HT-29 (cell line): ENCODE measurements at regions not wholly inside any gene's neighbourhood (a gene's known extent, or its start where the extent isn't known, plus 50 kb on each side); places are given as distances from the start of the nearest gene placed in this dataset.

ENCODE experiments used
- DNase-seq: peaks from one replicate; pipeline ENCODE4 v3.0.0-alpha.2; 2015; ENCODE audit warnings: low spot score

DNA sequence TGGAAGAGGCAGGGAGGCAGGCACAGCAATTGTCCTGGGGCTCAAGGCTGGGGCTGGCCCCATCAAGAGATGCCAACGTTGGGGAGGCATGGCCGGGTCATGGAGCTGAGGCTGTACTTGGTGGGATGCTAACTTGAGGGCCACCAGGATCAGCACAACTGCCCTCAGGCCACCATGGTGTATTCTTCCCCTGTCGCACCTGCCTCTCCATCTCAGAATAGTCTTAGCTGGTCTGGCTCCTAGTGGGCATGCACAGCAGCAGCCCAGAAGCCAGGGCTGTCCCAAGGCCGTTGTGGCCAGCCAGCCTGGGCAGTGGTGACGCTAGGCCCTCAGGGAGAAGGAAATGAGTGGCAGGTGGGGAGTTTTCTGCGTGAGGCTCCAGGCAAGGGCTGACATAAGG is 91.3 kb downstream of the DHCR7 start:
- DNase-seq = no peak

DNA sequence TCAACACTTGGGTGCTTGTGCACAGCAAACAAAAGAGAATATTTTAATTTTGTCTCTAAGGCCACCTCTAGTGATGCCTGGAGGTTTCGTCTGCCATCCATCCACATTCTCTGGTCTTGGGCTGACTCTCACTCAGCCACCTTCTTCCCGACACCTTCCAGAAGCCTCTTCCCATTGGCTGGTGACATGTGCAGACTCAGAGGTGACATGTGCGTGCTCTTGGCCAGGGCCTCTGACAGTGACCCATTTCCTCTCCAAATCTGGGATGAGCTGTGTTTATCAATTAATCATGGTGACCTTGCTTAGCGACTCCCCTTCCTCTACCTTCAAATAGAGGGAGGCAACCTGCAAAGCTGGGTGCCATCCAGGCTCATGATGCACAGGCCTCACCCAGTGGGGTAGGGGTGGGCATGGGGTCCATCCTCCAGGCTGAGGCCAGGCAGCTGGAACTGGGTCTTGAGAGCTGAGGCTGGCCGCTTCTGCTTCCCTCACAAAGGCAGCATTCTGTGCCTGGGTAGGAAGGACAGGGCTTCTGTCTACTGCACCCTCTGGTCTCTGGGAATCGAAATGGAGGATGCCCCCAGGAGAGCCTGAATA is 91.8 kb downstream of the DHCR7 start:
- DNase-seq = no peak

DNA sequence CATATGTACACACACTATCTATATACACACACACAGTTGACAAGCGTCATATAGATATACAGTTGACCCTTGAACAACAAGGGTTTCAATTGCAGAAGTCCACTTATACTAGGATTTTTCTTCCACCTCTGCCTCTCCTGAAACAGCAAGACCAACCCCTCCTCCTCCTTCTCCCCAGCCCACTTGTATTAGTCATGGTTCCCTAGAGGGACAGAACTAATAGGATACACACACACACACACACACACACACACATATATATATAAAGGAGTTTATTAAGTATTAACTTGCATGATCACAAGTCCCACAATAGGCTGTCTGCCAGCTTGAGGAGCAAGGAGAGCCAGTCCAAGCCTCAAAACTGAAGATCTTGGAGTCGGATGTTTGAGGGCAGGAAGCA is 92.9 kb downstream of the DHCR7 start:
- DNase-seq = no peak

DNA sequence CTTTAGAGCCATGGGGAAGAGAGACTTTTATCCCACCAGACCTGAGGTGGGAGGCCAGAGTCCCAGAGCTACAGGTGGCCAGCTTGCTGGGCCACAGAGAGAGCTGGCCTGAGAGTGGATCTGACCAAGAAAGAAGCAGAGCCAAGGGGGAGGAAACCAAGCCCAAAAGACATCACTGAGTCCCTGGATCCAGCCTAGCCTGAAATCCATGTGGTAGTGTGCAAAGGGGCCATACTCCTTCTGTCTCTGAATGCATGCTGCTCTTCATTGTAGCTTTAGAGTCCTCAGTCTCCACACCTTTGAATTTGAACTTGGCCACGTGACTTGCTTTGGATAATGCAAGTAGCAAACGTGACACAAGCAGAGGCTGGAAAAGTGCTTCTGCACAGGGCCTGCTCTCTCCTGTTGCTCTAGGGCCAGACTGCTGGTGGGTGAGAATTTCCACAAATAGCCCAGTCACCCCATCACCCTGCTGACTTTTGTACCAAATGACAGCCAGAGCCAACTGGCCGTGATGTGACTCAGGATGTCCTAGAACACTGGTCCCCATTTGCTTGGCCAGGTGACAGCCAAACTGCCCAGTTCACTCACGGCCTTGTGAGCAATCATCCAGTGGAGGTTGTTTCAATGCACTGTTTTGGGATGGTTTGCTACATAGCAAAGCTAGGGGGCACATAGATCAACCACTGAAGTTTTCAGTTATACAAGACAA is 93.6 kb downstream of the DHCR7 start:
- no peak for DNase-seq

DNA sequence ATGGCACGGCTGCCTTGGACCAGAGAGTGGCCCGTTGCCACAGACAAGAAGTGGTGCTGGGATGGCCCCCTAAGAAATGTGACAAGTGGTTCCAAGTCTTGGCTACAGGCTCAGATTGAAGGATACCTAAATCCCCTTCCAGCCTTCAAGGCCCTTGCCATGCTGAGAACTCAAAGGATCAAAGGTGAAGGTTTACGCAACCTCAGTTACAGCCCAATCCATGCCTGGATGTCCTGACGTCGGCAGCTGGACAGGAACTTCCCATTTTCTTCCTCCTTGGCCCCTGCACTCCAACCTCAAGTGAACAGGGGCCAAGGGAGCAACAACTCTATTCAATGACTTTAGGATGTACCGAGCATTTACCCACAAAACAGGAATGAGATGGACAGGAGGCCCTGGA is 95.4 kb downstream of the DHCR7 start:
- DNase-seq = no peak

DNA sequence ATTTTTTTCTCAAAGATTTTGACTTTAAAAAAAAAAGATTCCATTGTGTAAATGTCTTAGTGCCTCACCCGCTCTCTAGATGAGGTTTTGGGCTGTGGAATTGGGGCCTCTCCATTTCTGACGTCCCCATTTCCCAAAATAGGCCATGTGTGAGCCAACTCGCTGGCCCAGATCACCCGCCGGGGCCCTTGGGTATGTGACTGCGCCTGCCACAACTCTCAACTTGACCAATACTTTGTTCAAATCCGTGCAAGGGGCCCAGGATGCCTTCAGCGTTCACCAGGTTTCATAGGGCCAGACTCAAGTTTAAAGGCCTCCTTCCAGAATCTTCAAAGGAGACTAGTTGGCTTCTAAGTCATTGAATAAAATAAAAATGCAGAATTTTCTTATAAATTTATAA is 96.0 kb downstream of the DHCR7 start:
- DNase-seq = no peak

DNA sequence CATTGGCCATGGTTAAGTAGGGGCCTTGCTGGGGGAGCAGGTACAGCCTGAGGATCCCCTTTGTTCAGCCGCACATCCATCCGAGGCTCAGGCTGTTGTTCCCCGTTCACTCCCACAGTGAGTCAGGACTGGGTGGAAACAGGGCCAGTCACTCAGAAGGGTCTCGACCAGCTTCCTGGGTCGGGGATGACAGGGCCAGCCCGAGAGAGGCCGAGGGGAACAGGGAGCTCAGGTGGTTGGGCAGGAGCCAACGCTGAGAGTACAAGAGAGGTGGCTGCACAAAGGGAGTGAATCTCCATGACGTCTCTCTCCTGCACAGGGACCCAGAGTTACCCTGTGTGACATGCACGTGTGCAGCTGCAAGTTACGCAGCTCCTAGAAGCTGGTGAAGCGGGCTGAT is 97.2 kb upstream of the SHANK2 start:
- no peak for DNase-seq

DNA sequence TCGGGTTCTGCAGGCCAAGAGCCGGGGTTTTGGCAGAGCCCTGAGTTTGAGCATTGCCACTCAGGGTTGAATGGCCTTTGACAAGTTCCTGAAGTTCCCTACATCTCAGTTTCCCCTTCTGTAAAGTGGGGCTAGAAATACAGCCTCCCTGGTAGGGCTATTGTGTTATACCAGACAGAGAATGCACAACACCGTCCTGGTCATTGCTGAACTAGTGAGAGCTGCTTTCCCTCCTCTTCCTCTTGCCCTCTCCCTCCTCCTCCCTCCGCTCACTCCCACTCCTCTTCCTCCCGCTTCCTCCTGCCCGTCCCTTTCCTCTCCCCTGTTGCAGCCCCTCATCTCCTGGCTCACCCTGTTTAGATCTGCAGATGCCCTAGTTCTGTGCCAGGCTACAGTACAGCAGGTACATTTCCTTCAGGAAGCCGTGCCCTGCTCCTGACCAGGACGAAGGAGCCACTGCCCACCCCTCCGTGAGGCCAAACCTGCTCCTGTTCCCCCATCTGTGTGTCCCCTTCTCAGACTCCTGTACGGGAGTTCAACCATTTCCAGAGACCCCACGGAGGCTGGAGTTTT is 91.5 kb upstream of the SHANK2 start:
- DNase-seq = no peak

DNA sequence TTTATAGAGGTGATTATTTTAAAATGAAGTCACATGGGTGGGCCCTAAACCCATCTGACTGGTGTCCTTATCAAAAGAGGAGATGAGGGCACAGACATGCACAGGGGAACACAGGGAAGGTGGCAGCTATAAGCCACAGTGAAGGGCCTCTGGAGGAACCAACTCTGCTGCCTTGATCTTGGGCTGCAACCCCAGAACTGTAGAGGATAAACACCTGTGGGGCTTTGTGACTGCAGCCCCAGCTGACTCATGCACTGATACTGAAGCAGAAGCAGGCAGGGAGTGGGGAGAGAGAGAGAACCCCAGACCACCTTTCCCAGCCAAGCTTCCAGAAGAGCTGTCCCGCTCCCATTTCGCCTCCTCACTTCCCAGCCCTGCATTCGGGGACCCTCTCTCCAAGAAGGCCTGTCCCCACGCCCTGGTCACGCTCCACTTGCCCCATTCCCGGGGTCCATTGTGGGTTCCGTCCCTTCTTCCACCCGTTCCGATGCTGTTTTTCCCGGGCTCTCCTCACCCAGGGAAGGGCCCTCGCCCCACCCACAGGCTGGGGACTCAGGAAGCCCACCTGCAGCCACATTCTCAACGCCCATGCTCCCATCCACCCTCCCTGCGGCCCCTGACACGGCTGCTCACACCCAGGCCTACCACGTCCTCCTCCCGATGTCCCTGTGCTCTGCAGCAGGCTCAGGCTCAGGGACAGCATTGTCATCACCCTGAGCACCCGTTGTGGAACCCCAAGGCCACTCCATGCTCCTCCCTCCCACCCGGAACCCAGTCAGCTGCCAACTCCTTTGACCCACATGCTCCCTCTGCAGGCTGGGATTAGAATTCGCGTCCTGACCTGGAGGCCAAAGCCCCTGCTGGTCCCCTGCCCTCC is 90.8 kb upstream of the SHANK2 start:
- peak; percentile 69 for DNase-seq

DNA sequence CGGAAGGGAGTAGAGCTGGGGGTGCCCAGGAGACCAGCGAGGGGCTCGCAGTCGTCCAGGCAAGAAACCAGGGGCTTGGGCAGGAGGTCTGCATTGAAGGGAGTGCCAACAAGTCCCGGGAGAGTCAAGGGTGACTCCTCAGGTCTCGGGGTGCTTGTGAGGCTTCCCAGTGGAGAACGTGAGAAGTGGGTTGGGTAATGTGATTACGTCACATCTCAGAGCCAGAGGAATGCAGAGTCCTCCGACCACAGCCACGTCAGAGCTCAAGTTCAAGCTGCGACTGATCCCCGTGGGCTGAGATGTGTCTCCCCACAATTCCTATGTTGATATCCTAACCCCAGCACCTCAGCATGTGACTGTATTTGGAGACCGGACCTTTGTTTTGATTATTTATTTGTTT is 89.7 kb upstream of the SHANK2 start:
- no peak for DNase-seq

DNA sequence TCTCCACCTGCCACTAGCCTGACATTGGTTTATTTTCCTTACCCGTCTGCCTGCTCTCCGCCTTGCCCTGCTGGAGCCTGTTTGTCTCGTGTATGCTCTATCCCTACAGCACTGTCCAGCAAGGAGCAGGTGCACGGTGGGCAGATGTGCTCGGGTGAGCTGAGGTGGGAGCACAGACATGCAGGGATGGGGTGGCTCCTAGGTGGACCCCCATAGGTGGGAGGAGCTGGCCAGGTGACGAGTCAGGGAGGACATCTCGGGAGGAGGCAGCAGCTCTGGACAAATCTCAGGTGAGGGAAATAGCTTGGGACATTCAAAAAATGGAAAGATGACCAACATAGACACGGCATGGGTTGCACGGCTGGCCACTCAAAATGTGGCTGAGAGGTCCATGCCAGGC is 89.2 kb upstream of the SHANK2 start:
- DNase-seq = no peak

DNA sequence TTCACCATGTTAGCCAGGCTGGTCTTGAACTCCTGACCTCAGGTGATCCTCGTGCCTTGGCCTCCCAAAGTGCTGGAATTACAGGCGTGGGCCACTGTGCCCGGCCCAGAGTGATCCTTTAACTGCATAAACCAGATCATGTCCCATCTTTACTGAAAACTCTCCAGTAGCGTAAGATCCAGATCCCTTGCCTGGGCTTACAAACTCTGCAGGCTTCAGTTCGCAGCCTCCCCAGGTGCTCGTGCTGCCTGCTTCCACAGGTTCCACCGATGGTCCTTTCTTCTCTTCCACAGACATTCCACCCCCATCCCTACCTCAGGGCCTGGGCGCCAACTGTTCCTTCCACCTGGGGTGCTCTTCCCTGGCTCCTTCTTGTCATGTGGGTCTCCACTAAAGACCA is 88.8 kb upstream of the SHANK2 start:
- no peak for DNase-seq

DNA sequence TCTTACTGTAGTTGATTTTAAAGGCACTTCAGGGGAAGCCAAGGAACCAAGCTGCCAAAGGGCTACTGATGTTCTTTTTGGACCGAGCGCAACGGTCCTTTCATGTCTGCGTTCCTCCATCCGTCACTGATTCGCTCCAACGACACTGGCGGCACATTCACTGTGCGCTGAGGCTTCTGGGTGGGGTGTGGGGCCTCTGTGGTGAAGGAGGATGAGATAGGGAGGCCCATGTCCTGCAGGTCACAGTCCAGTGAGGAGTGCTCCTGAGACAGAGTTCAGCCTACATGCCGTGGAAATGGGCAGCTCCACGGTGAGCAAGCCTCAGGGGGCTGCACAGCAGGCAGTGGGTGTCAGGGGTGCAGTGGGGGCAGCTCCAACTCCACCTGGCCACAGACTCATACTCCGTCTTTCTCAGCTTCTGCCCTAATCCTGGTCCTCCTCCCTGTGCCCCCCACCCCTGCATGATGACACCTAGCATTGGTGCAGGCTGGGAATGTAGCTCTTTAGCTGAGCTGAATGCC is 87.8 kb upstream of the SHANK2 start:
- no peak for DNase-seq

DNA sequence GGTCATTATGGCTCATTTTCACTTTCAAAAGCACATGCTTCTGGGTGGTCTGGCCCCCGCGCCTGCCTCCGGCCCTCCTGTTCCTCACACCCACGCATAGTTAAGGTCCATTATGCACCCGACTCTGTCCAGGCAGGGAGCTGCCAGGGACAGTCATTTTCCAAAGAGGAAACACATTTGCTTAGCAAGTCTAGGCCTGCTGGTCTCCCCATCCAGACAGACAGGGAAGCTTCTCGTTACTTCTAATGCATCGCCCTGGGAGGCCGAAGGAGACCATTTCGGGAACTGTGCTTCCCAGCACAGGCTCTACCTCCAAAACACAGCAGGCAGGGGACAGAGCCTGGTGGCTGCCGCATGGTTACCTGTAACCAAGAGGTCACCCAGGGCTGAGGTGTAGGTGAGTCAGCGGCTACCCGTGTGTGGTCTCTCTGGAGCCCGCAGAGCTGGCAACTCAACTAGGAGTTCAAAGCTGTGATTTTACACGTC is 87.1 kb upstream of the SHANK2 start:
- no peak for DNase-seq

DNA sequence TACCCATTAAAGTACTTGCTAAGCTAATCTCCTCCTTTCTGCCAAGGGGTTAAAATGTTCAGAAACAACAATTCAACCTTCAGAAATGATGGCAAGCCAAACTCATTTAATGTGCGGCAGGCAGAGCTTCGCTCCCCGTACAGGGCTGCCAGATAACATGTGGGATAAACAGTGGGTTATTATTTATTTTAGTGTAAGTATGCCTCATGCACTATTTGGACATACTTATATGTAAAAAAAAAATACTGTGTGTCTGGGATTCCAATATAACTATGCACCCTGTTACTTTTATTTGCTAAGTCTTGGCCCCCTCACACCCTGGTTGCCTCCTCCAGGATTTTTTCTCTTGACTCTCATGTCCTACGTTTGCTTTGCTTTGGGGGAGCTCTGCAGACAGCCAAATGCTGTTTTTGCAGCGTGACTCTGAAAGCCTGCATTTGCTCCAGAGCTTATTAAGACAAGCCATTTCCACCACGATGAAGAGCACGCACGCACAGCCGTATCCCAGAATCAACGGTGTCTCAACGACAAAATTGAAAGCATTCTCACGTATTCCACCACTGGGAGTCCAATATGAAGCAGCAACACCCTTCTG is 86.5 kb upstream of the SHANK2 start:
- DNase-seq = no peak

DNA sequence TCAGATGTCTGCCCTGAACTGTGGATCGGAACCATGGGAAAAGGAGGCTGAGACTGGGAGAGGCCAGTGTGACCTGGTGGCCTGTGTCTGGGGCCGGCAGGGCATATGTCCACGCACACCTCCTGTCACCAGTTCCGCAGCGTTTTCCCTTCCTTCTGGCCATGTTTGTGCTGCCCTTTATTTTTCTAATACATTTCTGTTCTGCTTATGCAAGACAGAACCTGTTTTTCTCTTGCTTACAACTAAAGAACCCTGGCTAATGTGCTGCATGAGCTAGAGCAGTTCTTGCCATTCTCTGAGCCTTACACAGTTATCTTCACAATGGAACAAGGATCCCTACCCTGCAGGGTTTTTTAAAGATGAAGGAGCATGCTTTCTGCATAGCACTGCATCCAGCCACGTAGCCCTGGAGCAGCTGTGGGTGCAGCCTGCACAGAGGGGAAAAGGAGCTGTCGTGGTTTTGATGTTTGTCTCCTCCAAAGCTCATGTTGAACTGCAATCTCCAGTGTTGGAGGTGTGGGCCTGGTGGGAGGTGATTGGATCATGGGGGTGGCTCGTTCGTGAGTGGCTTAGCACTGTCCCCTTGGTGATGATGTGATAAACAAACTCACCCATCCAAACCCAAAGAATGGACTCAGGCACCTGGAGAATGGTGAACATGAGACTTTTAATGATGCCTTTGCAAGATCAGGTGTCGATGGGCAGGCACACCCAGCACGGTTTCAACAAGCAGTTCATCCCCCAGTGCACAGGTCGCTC is 84.8 kb upstream of the SHANK2 start:
- no peak for DNase-seq

DNA sequence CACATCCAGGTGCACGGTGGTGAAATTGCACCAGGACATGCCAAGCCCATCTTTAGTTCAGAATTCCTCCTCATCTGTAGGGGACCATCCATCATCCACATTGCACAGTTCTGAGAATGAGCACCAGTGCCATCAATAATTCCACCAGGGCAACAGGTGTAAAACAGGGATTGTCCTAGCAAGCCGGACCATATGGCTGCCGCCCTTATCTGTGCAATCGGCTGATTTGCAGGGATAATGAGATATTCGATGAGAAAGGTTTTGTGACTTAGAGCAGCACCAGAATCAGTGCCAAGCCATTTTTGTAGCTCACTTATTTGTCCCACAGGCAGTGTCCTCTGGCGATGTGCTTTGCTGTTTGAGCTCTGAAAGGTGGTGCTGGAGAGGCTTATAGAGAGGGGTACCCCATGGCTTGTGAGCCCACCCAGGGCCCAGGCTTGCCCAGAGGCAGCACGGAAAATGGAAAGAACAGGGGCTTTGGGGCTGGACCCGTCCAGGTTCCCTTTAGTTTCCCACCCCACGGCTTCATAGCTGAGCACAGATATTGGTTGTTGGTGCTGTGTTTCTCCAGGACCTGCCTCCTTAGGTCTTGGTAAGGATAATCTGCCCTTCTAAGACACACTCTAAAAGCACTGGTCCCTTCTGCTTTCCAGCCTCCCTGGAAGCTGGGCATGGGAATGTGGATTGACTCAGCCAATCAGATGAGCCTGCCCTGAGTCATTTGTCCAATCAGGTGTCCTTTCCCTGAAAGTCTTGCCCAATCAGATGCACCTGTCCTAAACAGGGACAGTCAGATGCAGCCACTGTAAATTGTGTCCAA is 84.0 kb upstream of the SHANK2 start:
- DNase-seq = no peak

DNA sequence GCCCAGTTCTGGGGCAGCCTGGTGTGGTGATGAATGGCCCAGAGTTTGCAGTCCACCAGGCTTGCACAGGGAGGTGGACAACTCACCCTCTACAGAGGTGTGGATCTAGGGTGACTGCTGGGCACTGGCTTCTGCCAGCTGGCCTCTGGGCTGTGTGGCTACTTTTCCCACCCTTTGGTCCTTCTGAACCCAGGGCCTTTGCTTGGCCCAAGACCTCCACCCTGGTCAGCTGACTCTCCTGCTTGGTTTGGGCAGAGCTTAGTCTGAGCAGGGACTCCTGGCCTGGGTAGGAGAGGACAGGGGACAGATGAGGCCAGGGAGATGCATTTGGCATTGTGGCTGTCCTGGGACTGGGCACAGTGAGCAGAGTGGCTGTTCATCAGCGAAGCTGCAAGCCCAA is 83.0 kb upstream of the SHANK2 start:
- DNase-seq = no peak

DNA sequence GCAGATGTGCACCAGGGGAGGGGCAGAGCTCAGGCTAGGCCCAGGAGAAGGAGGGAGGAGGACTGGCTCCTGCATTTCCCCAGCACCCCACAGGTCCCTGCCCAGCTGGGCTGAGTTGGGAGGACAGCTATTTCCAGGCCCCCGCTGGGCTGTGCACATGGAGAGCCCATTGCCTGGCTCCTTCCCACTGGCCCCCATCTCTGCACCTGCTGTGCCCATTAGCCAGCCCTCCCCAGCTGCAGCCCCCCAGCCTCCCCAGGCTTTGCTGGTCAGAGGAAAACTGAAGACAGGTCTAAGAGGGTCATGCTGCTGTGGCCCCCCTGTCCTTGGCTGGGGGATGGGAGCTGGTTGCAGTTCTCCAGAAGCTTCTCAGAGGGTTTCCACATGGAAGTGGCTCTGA is 81.8 kb upstream of the SHANK2 start:
- DNase-seq = no peak

DNA sequence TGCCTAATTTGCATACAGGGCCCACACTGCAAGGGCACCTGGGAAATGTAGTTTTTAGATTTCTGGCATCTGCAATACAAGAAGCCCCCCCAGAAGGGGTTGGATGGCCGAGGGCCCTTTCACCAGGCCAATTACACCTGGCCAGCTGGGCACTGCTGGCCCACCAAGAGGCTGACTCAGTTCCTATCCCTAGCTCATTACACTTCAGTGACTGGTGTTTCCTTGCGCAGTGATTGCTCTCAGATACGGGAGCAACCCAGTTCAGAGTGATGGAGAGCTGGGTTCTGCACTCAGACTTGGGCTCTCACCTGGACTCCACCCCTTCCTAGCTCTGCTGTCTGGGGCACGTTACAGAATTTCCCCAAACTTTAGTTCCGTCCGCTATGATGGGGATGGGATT is 81.1 kb upstream of the SHANK2 start:
- DNase-seq = no peak
